PC-3 (cell line): ENCODE measurements at regions not wholly inside any gene's neighbourhood (a gene's known extent, or its start where the extent isn't known, plus 50 kb on each side); places are given as distances from the start of the nearest gene placed in this dataset.
"Not testable (repeated sequence)": the region's sequence is repeated elsewhere in the genome, so short reads cannot be mapped to it uniquely, and the experiment has no call there.

Experiments used
- ATAC-seq: fragments of 200-7000 bp; cut with Tn5 transposase; 2 replicates; pipeline ENCODE4 v1.9.1; 2020; ENCODE audit warnings: mild to moderate bottlenecking, moderate library complexity
- BruUV-seq: library from RNA; stranded (reverse); fragments of 400-500 nt; replicated peaks from 2 replicates; lab custom pipeline; 2021; lab: Mats Ljungman, UMichigan
- CTCF ChIA-PET: fragments of 300-600 bp; sonication (Branson Sonifier 250); formaldehyde crosslinking; loops from one replicate; lab custom pipeline; 2022; ENCODE audit warnings: antibody characterized with exemption; lab: Charles Lee
- POLR2A ChIA-PET: fragments of 300-600 bp; sonication (Branson Sonifier 250); formaldehyde crosslinking; loops from one replicate; lab custom pipeline; 2022; ENCODE audit warnings: antibody characterized with exemption; ENCODE audit not compliant: unreplicated experiment; lab: Charles Lee
- DNase-seq: peaks from one replicate; pipeline ENCODE4 v3.0.0-alpha.2; 2015
- H2AFZ ChIP-seq: fragments of 300-600 bp; sonication (generic); 2 replicates; pipeline ENCODE4 v1.6.0; 2016; ENCODE audit warnings: antibody characterized with exemption, low read length
- H3F3A ChIP-seq: fragments of 300-600 bp; sonication (generic); one replicate; pipeline ENCODE4 v1.6.0; 2017; ENCODE audit warnings: antibody characterized with exemption, low read length, control low read depth, mild to moderate bottlenecking; ENCODE audit not compliant: unreplicated experiment
- H3K27ac ChIP-seq: fragments of 300-600 bp; sonication (generic); 2 replicates; pipeline ENCODE4 v1.5.1; 2016; ENCODE audit warnings: mild to moderate bottlenecking, low read length
- H3K27me3 ChIP-seq: fragments of 300-600 bp; sonication (generic); 2 replicates; pipeline ENCODE4 v1.6.1; 2016; ENCODE audit warnings: low read length, mixed read lengths
- H3K36me3 ChIP-seq: fragments of 300-600 bp; sonication (generic); 2 replicates; pipeline ENCODE4 v1.6.1; 2016; ENCODE audit warnings: low read depth, mixed run types, low read length, mixed read lengths
- H3K4me1 ChIP-seq: fragments of 300-600 bp; sonication (generic); 2 replicates; pipeline ENCODE4 v1.5.1; 2016; ENCODE audit warnings: low read length; ENCODE audit not compliant: insufficient read depth
- H3K4me2 ChIP-seq: fragments of 300-600 bp; sonication (generic); 2 replicates; pipeline ENCODE4 v1.6.0; 2016; ENCODE audit warnings: low read length
- H3K4me3 ChIP-seq: fragments of 300-600 bp; sonication (generic); 2 replicates; pipeline ENCODE4 v1.5.1; 2016; ENCODE audit warnings: mild to moderate bottlenecking, low read length, mixed read lengths
- H3K79me2 ChIP-seq: fragments of 300-600 bp; sonication (generic); 2 replicates; pipeline ENCODE4 v1.6.1; 2017; ENCODE audit warnings: low read length, mixed read lengths
- H3K9ac ChIP-seq: fragments of 300-600 bp; sonication (generic); 2 replicates; pipeline ENCODE4 v1.6.0; 2016; ENCODE audit warnings: mild to moderate bottlenecking, low read length
- H3K9me2 ChIP-seq: fragments of 300-600 bp; sonication (generic); replicated peaks from 2 replicates; pipeline ENCODE4 v1.6.1; 2016; ENCODE audit warnings: mixed run types, low read length, mixed read lengths
- H3K9me3 ChIP-seq: fragments of 300-600 bp; sonication (generic); 2 replicates; pipeline ENCODE4 v1.6.1; 2016; ENCODE audit warnings: low read length, mixed read lengths
- H4K20me1 ChIP-seq: fragments of 300-600 bp; sonication (generic); 2 replicates; pipeline ENCODE4 v1.6.1; 2016; ENCODE audit warnings: low read length, mixed read lengths
- EZH2 ChIP-seq: fragments of 300-600 bp; sonication (generic); IDR thresholded peaks from one replicate; pipeline ENCODE4 v1.6.1; 2017; ENCODE audit warnings: antibody characterized with exemption, mild to moderate bottlenecking, low read length; ENCODE audit not compliant: unreplicated experiment
- EZH2phosphoT487 ChIP-seq: fragments of 300-600 bp; sonication (generic); IDR thresholded peaks from 2 replicates; pipeline ENCODE4 v1.6.1; 2018; ENCODE audit warnings: mild to moderate bottlenecking, antibody characterized with exemption, low read length, borderline replicate concordance
- intact Hi-C: fragments of 100-400 bp; cut with micrococcal nuclease; formaldehyde crosslinking; loops from 2 replicates; pipeline ENCODE4 v1.9.0; 2023
- TF ChIP-seq, protein P1 (sequence below): fragments of 300-600 bp; sonication (generic); conservative IDR thresholded peaks from 2 replicates; pipeline ENCODE4 v1.5.1; 2017; ENCODE audit warnings: antibody characterized with exemption, low read depth, mild to moderate bottlenecking, low read length

DNA sequence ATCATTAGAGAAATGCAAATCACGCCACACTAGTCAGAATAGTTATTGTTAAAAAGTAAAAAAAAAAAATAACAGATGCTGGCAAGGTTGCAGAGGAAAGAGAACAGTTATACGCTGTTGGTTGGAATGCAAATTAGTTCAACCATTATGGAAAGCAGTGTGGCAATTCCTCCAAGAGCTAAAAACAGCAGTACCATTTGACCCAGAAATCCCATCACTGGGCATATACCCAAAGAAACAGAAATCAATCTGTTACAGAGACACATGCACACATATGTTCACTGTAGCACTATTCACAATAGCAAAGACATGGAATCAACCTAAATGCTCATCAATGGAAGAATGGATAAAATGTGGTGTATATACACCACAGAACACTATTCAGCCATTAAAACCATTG lies 388.7 kb upstream of the FMR1 start:
- Histone ChIP-seq H3K9ac (no peak overlapping the region), H3K27ac (no peak overlapping the region), H3K4me3 (no peak overlapping the region), H3K4me2 (no peak overlapping the region), H3K9me3 (no peaks in the 10 kb centered on the region), H3K36me3 (no peaks in the 10 kb centered on the region), H3K27me3 (no peaks in the 10 kb centered on the region), H3K79me2 (no peaks in the 10 kb centered on the region), H3K9me2 (no peaks in the 10 kb centered on the region), H2AFZ (no peak overlapping the region), H3K4me1 (no peaks in the 10 kb centered on the region), H4K20me1 (no peaks in the 10 kb centered on the region), H3F3A (no peaks in the 10 kb centered on the region)
- intact Hi-C loops: no loop called here
- TF ChIP-seq EZH2: no peak
- TF ChIP-seq, protein P1, sequence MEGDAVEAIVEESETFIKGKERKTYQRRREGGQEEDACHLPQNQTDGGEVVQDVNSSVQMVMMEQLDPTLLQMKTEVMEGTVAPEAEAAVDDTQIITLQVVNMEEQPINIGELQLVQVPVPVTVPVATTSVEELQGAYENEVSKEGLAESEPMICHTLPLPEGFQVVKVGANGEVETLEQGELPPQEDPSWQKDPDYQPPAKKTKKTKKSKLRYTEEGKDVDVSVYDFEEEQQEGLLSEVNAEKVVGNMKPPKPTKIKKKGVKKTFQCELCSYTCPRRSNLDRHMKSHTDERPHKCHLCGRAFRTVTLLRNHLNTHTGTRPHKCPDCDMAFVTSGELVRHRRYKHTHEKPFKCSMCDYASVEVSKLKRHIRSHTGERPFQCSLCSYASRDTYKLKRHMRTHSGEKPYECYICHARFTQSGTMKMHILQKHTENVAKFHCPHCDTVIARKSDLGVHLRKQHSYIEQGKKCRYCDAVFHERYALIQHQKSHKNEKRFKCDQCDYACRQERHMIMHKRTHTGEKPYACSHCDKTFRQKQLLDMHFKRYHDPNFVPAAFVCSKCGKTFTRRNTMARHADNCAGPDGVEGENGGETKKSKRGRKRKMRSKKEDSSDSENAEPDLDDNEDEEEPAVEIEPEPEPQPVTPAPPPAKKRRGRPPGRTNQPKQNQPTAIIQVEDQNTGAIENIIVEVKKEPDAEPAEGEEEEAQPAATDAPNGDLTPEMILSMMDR: no peak
- TF ChIP-seq EZH2phosphoT487: no peak
- ATAC-seq (no peak), DNase-seq (no peak)
- BruUV-seq: no TSS peak
- POLR2A ChIA-PET: no interaction called here
- CTCF ChIA-PET: no interaction called here

DNA sequence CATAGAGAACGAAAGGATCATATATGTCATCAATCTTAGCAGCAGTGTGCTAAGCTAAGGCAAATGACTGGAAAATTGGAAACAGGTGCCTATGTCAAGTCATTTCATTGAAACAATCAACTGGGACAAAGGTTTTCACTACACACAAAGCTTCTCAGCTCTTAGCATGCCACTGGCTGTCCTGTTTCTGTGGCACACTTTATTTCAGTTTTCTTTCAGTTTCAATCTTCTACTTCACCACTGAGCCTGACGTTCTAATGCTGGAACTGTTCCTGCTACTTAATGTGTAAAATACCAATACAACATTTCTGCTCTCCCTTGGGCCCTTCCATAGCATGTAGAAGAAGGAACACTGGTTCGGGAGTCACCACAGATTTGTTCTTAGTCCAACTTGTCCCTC lies 378.3 kb upstream of the FMR1 start:
- Histone ChIP-seq H3K9ac (no peak overlapping the region), H4K20me1 (no peaks in the 10 kb centered on the region), H3K27ac (no peak overlapping the region), H3K4me2 (no peak overlapping the region), H2AFZ (no peak overlapping the region), H3K36me3 (no peaks in the 10 kb centered on the region), H3K79me2 (no peaks in the 10 kb centered on the region), H3K4me3 (no peak overlapping the region), H3K9me2 (no peaks in the 10 kb centered on the region), H3K4me1 (no peaks in the 10 kb centered on the region), H3K9me3 (no peaks in the 10 kb centered on the region), H3F3A (no peaks in the 10 kb centered on the region), H3K27me3 (no peaks in the 10 kb centered on the region)
- ChIA-PET POLR2A (no interaction called here), CTCF (no interaction called here)
- TF ChIP-seq, protein P1: no peak
- no peak for TF ChIP-seq EZH2phosphoT487
- no peak for TF ChIP-seq EZH2
- no TSS peak for BruUV-seq
- intact Hi-C loops: no loop called here
- ATAC-seq: no peak
- no peak for DNase-seq

DNA sequence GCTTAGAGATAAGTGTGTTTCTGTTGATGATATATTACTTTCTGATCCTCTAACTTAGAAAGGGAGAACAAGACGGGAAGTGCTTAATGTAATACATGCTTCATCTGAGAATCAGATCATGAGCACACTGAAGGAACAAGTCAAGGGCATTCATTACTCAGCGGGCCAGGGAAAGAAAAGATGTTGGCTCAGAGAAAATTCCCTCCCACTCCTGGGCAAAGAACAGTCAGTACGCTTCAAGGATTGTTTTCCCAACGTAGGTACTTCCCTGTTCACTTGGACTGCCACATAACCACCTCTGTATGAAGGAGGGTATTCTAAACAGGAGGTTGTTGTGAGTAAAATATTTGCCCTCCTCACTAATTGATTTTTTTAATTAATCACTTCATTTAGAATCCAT lies 374.5 kb upstream of the FMR1 start:
- Histone ChIP-seq H3K4me3 (no peak overlapping the region), H3K4me2 (no peak overlapping the region), H3K4me1 (no peaks in the 10 kb centered on the region), H3K79me2 (no peaks in the 10 kb centered on the region), H3K9ac (no peak overlapping the region), H3K9me2 (no peaks in the 10 kb centered on the region), H2AFZ (no peak overlapping the region), H3K27ac (no peak overlapping the region), H4K20me1 (no peaks in the 10 kb centered on the region), H3K27me3 (no peaks in the 10 kb centered on the region), H3F3A (no peaks in the 10 kb centered on the region), H3K9me3 (no peaks in the 10 kb centered on the region), H3K36me3 (no peaks in the 10 kb centered on the region)
- ChIA-PET CTCF (no interaction called here), POLR2A (no interaction called here)
- intact Hi-C loops: no loop called here
- BruUV-seq: no TSS peak
- TF ChIP-seq, protein P1: no peak
- TF ChIP-seq EZH2phosphoT487: no peak
- no peak for TF ChIP-seq EZH2
- no peak for ATAC-seq
- DNase-seq: no peak

DNA sequence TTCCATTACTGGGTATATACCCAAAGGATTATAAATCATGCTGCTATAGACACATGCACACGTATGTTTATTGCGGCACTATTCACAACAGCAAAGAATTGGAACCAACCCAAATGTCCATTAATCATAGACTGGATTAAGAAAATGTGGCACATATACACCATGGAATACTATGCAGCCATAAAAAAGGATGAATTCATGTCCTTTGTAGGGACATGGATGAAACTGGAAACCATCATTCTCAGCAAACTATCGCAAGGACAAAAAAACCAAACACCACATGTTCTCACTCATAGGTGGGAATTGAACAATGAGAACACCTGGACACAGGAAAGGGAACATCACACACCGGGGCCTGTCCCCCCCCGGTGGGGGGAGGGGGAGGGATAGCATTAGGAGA lies 363.7 kb upstream of the FMR1 start:
- H4K20me1 ChIP-seq, intact Hi-C loops, BruUV-seq, H3K4me1 ChIP-seq, H3K9me2 ChIP-seq, H3F3A ChIP-seq, CTCF ChIA-PET, POLR2A ChIA-PET, ATAC-seq, H3K79me2 ChIP-seq, H3K36me3 ChIP-seq, H3K9ac ChIP-seq, H2AFZ ChIP-seq, DNase-seq, H3K4me2 ChIP-seq, H3K27ac ChIP-seq, H3K9me3 ChIP-seq, H3K27me3 ChIP-seq, H3K4me3 ChIP-seq: not testable (repeated sequence)
